ENCODE measurements at regions not wholly inside any gene's neighbourhood (a gene's known extent, or its start where the extent isn't known, plus 50 kb on each side); places are given as distances from the start of the nearest gene placed in this dataset.

- Mint-ChIP-seq H3K27me3 (no peaks in the 10 kb centered on the region), H3K4me3 (no peak overlapping the region), H3K9me3 (peaks cover 0 to 14% (median 0%) of the 10 kb centered on the region in 11 donors), H3K27ac (no peak overlapping the region), H3K4me1 (no peaks in the 10 kb centered on the region), H3K36me3 (no peaks in the 10 kb centered on the region)
- Histone ChIP-seq H3K36me3 (ENCODE audit: control insufficient read depth in 2 of 3, insufficient read depth in 3 of 3, low read length in 3 of 3) (no peaks in the 10 kb centered on the region), H3K9me3 (ENCODE audit: control insufficient read depth in 2 of 3, low read length in 3 of 3) (no peaks in the 10 kb centered on the region), H3K27ac (ENCODE audit: low read depth, low read length) (no peak overlapping the region), H3K27me3 (ENCODE audit: control insufficient read depth in 2 of 2, insufficient read depth in 2 of 2, low read length in 2 of 2) (no peaks in the 10 kb centered on the region), H3K4me1 (ENCODE audit: control insufficient read depth in 2 of 2, insufficient read depth in 2 of 2, low read length in 2 of 2) (no peaks in the 10 kb centered on the region), H3K4me3 (ENCODE audit: low read length) (no peak overlapping the region)
- ATAC-seq = no peak
- intact Hi-C loops (cut with micrococcal nuclease) = no loop called here
- no peak for DNase-seq
- ChIA-PET CTCF (no interaction called here), POLR2A (no interaction called here)
Measured at GRCh38 chr18:31261792-31262582, 56.0 kb upstream of the DSG1 start.

GRCh38 chr18:31267823-31268481 lies 50.0 kb upstream of the DSG1 start:
- no peak overlapping the region for H3K27ac Mint-ChIP-seq
- no peaks in the 10 kb centered on the region for H3K27me3 Mint-ChIP-seq
- no peaks in the 10 kb centered on the region for H3K27me3 ChIP-seq (ENCODE audit: control insufficient read depth in 2 of 2, insufficient read depth in 2 of 2, low read length in 2 of 2)
- H3K4me1 ChIP-seq (ENCODE audit: control insufficient read depth in 2 of 2, insufficient read depth in 2 of 2, low read length in 2 of 2) = no peaks in the 10 kb centered on the region
- intact Hi-C loops (cut with micrococcal nuclease) = no loop called here
- peaks cover 0 to 9% (median 0%) of the 10 kb centered on the region in 11 donors for H3K9me3 Mint-ChIP-seq
- POLR2A ChIA-PET = no interaction called here
- no peaks in the 10 kb centered on the region for H3K9me3 ChIP-seq (ENCODE audit: control insufficient read depth in 2 of 3, low read length in 3 of 3)
- no peaks in the 10 kb centered on the region for H3K36me3 Mint-ChIP-seq
- no peaks in the 10 kb centered on the region for H3K36me3 ChIP-seq (ENCODE audit: control insufficient read depth in 2 of 3, insufficient read depth in 3 of 3, low read length in 3 of 3)
- peaks cover 0 to 4% (median 0%) of the 10 kb centered on the region in 7 donors for H3K4me1 Mint-ChIP-seq
- no peak overlapping the region for H3K4me3 ChIP-seq (ENCODE audit: low read length)
- CTCF ChIA-PET = no interaction called here
- no peak overlapping the region for H3K4me3 Mint-ChIP-seq
- H3K27ac ChIP-seq (ENCODE audit: low read depth, low read length) = no peak overlapping the region
- ATAC-seq (no peak), DNase-seq (no peak)

All from naive thymus-derived CD4-positive, alpha-beta T cell (primary cell).